Lower leg skin (tissue), 3 donors: ENCODE measurements at regions not wholly inside any gene's neighbourhood (a gene's known extent, or its start where the extent isn't known, plus 50 kb on each side); places are given as distances from the start of the nearest gene placed in this dataset.

Experiments used
- CTCF ChIP-seq, 3 donors: fragments of 450-650 bp; IDR thresholded peaks; one replicate each; pipeline ENCODE4 v1.5.1; 2016; ENCODE audit warnings: antibody characterized with exemption in 3 of 3, mild to moderate bottlenecking in 3 of 3, moderate library complexity in 2 of 3
- POLR2A ChIP-seq, 2 donors: fragments of 450-650 bp; IDR thresholded peaks; one replicate each; pipeline ENCODE4 v1.6.1; 2016 to 2017; ENCODE audit warnings: antibody characterized with exemption in 2 of 2, mild to moderate bottlenecking in 1 of 2, moderate library complexity in 1 of 2

- TF ChIP-seq CTCF (IDR thresholded peaks at IDR 0.05) (no peak), POLR2A (IDR thresholded peaks at IDR 0.05) (no peak)
These were observed 240.5 kb downstream of the IRS2 start for GRCh38 chr13:109545931-109546330.
